ENCODE measurements at regions not wholly inside any gene's neighbourhood (a gene's known extent, or its start where the extent isn't known, plus 50 kb on each side); places are given as distances from the start of the nearest gene placed in this dataset.

GRCh38 chr12:4044101-4044500, 170.9 kb upstream of the PARP11 start:
- no peak for TF ChIP-seq CTCF (IDR thresholded peaks at IDR 0.05 in 2 of 3, conservative IDR thresholded peaks at IDR 0.05 in 1 of 3; ENCODE audit: borderline replicate concordance in 1 of 3, insufficient read depth in 1 of 3, low read depth in 2 of 3, low read length in 2 of 3)
- TF ChIP-seq EZH2 (IDR thresholded peaks at IDR 0.05): no peak

Data from HCT116 (cell line).